ENCODE measurements at regions not wholly inside any gene's neighbourhood (a gene's known extent, or its start where the extent isn't known, plus 50 kb on each side); places are given as distances from the start of the nearest gene placed in this dataset.

- Histone ChIP-seq H3K9me2 (replicated peaks; ENCODE audit: low read length) (no peaks in the 10 kb centered on the region), H4K20me1 (ENCODE audit: low read length) (no peaks in the 10 kb centered on the region), H3K4me3 (ENCODE audit: low read length) (no peak overlapping the region), H2AFZ (ENCODE audit: low read length) (no peak overlapping the region), H3K9ac (ENCODE audit: low read length) (no peak overlapping the region), H3K4me1 (ENCODE audit: insufficient read depth, low read length) (peaks cover 12% of the 10 kb centered on the region; the same call in 1 of the 2 replicates), H3K79me2 (ENCODE audit: low read length) (no peaks in the 10 kb centered on the region), H3K27ac (ENCODE audit: low read length) (peak overlapping the region; percentile 69), H3K27me3 (ENCODE audit: low read length) (no peaks in the 10 kb centered on the region), H3F3A (ENCODE audit: low read length, unreplicated experiment) (no peaks in the 10 kb centered on the region), H3K4me2 (ENCODE audit: low read length) (peak overlapping the region; percentile 69), H3K9me3 (ENCODE audit: low read length) (no peaks in the 10 kb centered on the region), H3K36me3 (ENCODE audit: low read depth, low read length) (no peaks in the 10 kb centered on the region)
- peak; percentile 72 for DNase-seq
- ChIA-PET CTCF (no interaction called here), POLR2A (ENCODE audit: unreplicated experiment) (no interaction called here)
- BruUV-seq (replicated peaks), result no TSS peak
- intact Hi-C loops (cut with micrococcal nuclease), result loop anchor here (1.0 to 10.0 kb wide), 5 partner anchors 13 to 557 kb away; no protein-coding TSS in a partner anchor
- TF ChIP-seq CTCF (conservative IDR thresholded peaks at IDR 0.05; ENCODE audit: low read depth, low read length) (no peak), EZH2 (IDR thresholded peaks at IDR 0.05; ENCODE audit: low read length, unreplicated experiment) (no peak), EZH2phosphoT487 (IDR thresholded peaks at IDR 0.05; ENCODE audit: borderline replicate concordance, low read length) (no peak)
- ATAC-seq, result peak; percentile 91
These were observed 792.8 kb upstream of the LRRTM1 start for GRCh38 chr2:81097361-81097760.

- ATAC-seq, result no peak
- no peaks in the 10 kb centered on the region for H3K27me3 ChIP-seq (ENCODE audit: low read length)
- no peak overlapping the region for H3K9ac ChIP-seq (ENCODE audit: low read length)
- H3K4me2 ChIP-seq (ENCODE audit: low read length), result no peak overlapping the region
- H3K79me2 ChIP-seq (ENCODE audit: low read length), result no peaks in the 10 kb centered on the region
- no TSS peak for BruUV-seq (replicated peaks)
- H4K20me1 ChIP-seq (ENCODE audit: low read length), result no peaks in the 10 kb centered on the region
- no peaks in the 10 kb centered on the region for H3K9me2 ChIP-seq (replicated peaks; ENCODE audit: low read length)
- H3K4me1 ChIP-seq (ENCODE audit: insufficient read depth, low read length), result peaks cover 12% of the 10 kb centered on the region; the same call in 1 of the 2 replicates
- no peak overlapping the region for H3K4me3 ChIP-seq (ENCODE audit: low read length)
- H3K27ac ChIP-seq (ENCODE audit: low read length), result no peak overlapping the region
- H3K9me3 ChIP-seq (ENCODE audit: low read length), result no peaks in the 10 kb centered on the region
- POLR2A ChIA-PET (ENCODE audit: unreplicated experiment), result no interaction called here
- DNase-seq, result peak; percentile 39
- CTCF ChIA-PET, result no interaction called here
- H3F3A ChIP-seq (ENCODE audit: low read length, unreplicated experiment), result no peaks in the 10 kb centered on the region
- H2AFZ ChIP-seq (ENCODE audit: low read length), result no peak overlapping the region
- no peaks in the 10 kb centered on the region for H3K36me3 ChIP-seq (ENCODE audit: low read depth, low read length)
- intact Hi-C loops (cut with micrococcal nuclease), result loop anchor here (10.0 kb wide), 1 partner anchor 562 kb away; no protein-coding TSS in a partner anchor
- TF ChIP-seq CTCF (conservative IDR thresholded peaks at IDR 0.05; ENCODE audit: low read depth, low read length) (no peak), EZH2phosphoT487 (IDR thresholded peaks at IDR 0.05; ENCODE audit: borderline replicate concordance, low read length) (no peak), EZH2 (IDR thresholded peaks at IDR 0.05; ENCODE audit: low read length, unreplicated experiment) (no peak)
These were observed 788.5 kb upstream of the LRRTM1 start for GRCh38 chr2:81093031-81093430.

- no peaks in the 10 kb centered on the region for H4K20me1 ChIP-seq (ENCODE audit: low read length)
- no peak for TF ChIP-seq EZH2 (IDR thresholded peaks at IDR 0.05; ENCODE audit: low read length, unreplicated experiment)
- no peak for TF ChIP-seq CTCF (conservative IDR thresholded peaks at IDR 0.05; ENCODE audit: low read depth, low read length)
- no peak for TF ChIP-seq EZH2phosphoT487 (IDR thresholded peaks at IDR 0.05; ENCODE audit: borderline replicate concordance, low read length)
- H3K9ac ChIP-seq (ENCODE audit: low read length), result no peak overlapping the region
- BruUV-seq (replicated peaks), result no TSS peak
- no peak overlapping the region for H2AFZ ChIP-seq (ENCODE audit: low read length)
- H3K27me3 ChIP-seq (ENCODE audit: low read length), result no peaks in the 10 kb centered on the region
- no peaks in the 10 kb centered on the region for H3K36me3 ChIP-seq (ENCODE audit: low read depth, low read length)
- no peak overlapping the region for H3K27ac ChIP-seq (ENCODE audit: low read length)
- peaks cover 20% of the 10 kb centered on the region for H3K4me1 ChIP-seq (ENCODE audit: insufficient read depth, low read length)
- H3K79me2 ChIP-seq (ENCODE audit: low read length), result no peaks in the 10 kb centered on the region
- CTCF ChIA-PET, result no interaction called here
- POLR2A ChIA-PET (ENCODE audit: unreplicated experiment), result no interaction called here
- intact Hi-C loops (cut with micrococcal nuclease), result no loop called here
- no peaks in the 10 kb centered on the region for H3K9me3 ChIP-seq (ENCODE audit: low read length)
- no peak overlapping the region for H3K4me3 ChIP-seq (ENCODE audit: low read length)
- H3F3A ChIP-seq (ENCODE audit: low read length, unreplicated experiment), result no peaks in the 10 kb centered on the region
- H3K9me2 ChIP-seq (replicated peaks; ENCODE audit: low read length), result no peaks in the 10 kb centered on the region
- no peak overlapping the region for H3K4me2 ChIP-seq (ENCODE audit: low read length)
- ATAC-seq, result no peak
- no peak for DNase-seq
These were observed 783.1 kb upstream of the LRRTM1 start for GRCh38 chr2:81087646-81088045.
